ENCODE measurements at regions not wholly inside any gene's neighbourhood (a gene's known extent, or its start where the extent isn't known, plus 50 kb on each side); places are given as distances from the start of the nearest gene placed in this dataset.

DNA sequence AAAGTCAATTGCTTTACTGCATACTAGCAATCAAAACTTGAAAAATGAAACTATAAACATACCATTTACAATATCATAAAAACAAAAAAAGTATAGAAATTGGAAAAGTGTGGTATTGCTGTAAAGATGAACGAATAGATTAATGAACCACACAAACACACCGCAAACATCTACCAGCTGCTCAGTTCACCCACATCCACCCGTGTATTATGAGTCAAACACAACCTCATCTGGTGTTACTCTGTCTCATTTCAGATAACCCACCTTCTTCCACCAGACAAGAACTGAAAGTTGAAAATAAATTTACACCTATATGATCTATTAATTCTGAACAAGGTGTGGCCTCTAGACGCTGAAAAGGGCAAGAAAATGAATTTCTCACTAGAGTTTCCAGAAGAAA lies 53.3 kb downstream of the BLID start:
- Histone ChIP-seq H3K36me3 (ENCODE audit: control insufficient read depth, insufficient read depth, low read length) (peaks cover 7% of the 10 kb centered on the region), H3K4me3 (ENCODE audit: low read depth, low read length) (no peak overlapping the region), H3K27me3 (ENCODE audit: control insufficient read depth, insufficient read depth, low read length) (no peaks in the 10 kb centered on the region)
- ChIA-PET CTCF (interaction anchor here (0.7 kb wide), 1 partner anchor 20 kb away, joined by 3 read pairs; no protein-coding TSS in a partner anchor), POLR2A (no interaction called here)
- no peak for DNase-seq (ENCODE audit: low read depth)
- TF ChIP-seq, protein P1, sequence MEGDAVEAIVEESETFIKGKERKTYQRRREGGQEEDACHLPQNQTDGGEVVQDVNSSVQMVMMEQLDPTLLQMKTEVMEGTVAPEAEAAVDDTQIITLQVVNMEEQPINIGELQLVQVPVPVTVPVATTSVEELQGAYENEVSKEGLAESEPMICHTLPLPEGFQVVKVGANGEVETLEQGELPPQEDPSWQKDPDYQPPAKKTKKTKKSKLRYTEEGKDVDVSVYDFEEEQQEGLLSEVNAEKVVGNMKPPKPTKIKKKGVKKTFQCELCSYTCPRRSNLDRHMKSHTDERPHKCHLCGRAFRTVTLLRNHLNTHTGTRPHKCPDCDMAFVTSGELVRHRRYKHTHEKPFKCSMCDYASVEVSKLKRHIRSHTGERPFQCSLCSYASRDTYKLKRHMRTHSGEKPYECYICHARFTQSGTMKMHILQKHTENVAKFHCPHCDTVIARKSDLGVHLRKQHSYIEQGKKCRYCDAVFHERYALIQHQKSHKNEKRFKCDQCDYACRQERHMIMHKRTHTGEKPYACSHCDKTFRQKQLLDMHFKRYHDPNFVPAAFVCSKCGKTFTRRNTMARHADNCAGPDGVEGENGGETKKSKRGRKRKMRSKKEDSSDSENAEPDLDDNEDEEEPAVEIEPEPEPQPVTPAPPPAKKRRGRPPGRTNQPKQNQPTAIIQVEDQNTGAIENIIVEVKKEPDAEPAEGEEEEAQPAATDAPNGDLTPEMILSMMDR (IDR thresholded peaks at IDR 0.05; ENCODE audit: insufficient read depth, low read depth, low read length), result no peak

DNA sequence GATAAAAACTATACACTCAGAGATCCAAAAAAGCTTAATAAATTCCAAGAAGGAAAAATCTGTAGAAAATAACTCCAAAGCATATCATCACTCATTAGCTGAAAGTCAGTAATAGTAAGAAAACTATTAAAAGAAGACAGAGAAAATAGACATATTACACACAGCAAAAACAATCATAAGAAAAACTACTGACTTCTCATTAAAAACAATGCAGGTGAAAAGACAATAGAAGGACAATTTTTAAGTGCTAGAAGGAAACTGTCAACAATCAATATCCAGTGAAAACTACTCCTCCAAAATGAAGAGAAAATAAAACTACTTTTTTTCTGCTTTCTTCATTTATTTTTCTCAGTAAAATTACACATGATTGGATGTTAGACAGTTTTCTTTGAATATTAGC lies 56.5 kb downstream of the BLID start:
- DNase-seq (ENCODE audit: low read depth), result no peak
- POLR2A ChIA-PET, result no interaction called here
- Histone ChIP-seq H3K4me3 (ENCODE audit: low read depth, low read length) (no peak overlapping the region), H3K27me3 (ENCODE audit: control insufficient read depth, insufficient read depth, low read length) (no peaks in the 10 kb centered on the region), H3K36me3 (ENCODE audit: control insufficient read depth, insufficient read depth, low read length) (peaks cover 3% of the 10 kb centered on the region; the same call in 1 of the 2 replicates)
- CTCF ChIA-PET, result interaction anchor here (1.2 kb wide), 1 partner anchor 516 kb away, joined by 3 read pairs; no protein-coding TSS in a partner anchor
- TF ChIP-seq, protein P1 (IDR thresholded peaks at IDR 0.05; ENCODE audit: insufficient read depth, low read depth, low read length), result no peak

GRCh38 chr11:122050021-122050690 lies 65.9 kb downstream of the BLID start:
- CTCF ChIA-PET, result interaction anchor here (0.6 kb wide), 1 partner anchor 311 kb away, joined by 3 read pairs; no protein-coding TSS in a partner anchor
- Histone ChIP-seq H3K36me3 (ENCODE audit: control insufficient read depth, insufficient read depth, low read length) (peaks cover 5% of the 10 kb centered on the region), H3K4me3 (ENCODE audit: low read depth, low read length) (no peak overlapping the region), H3K27me3 (ENCODE audit: control insufficient read depth, insufficient read depth, low read length) (no peaks in the 10 kb centered on the region)
- TF ChIP-seq, protein P1 (IDR thresholded peaks at IDR 0.05; ENCODE audit: insufficient read depth, low read depth, low read length), result no peak
- DNase-seq (ENCODE audit: low read depth), result no peak
- POLR2A ChIA-PET, result no interaction called here

DNA sequence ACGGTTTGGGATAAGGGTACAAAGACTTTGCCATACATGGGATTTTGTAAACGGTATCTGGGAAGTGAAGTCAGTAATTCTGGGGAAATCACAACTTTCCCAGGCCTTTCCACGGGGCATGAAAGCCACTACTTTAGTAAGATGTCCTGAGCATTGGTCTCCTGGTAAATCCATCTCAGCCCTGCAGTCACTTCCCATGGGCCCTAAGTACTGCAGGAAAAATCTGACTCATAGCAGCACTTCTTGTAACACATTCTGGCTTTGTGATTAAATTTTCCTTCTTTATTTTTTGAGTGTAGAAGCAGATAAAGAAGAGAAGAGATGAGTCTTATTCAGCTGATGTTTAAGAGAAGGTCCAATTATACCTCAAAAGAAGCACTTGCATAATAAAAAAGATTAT lies 67.6 kb downstream of the BLID start:
- Histone ChIP-seq H3K27me3 (ENCODE audit: control insufficient read depth, insufficient read depth, low read length) (no peaks in the 10 kb centered on the region), H3K36me3 (ENCODE audit: control insufficient read depth, insufficient read depth, low read length) (peaks cover 5% of the 10 kb centered on the region), H3K4me3 (ENCODE audit: low read depth, low read length) (no peak overlapping the region)
- DNase-seq (ENCODE audit: low read depth), result no peak
- CTCF ChIA-PET, result no interaction called here
- POLR2A ChIA-PET, result no interaction called here
- TF ChIP-seq, protein P1 (IDR thresholded peaks at IDR 0.05; ENCODE audit: insufficient read depth, low read depth, low read length), result no peak

- no peak for DNase-seq (ENCODE audit: low read depth)
- TF ChIP-seq, protein P1 (IDR thresholded peaks at IDR 0.05; ENCODE audit: insufficient read depth, low read depth, low read length), result no peak
- ChIA-PET POLR2A (no interaction called here), CTCF (interaction anchor here (1.1 kb wide), 1 partner anchor 11 kb away, joined by 3 read pairs; no protein-coding TSS in a partner anchor)
- peaks cover 5% of the 10 kb centered on the region for H3K36me3 ChIP-seq (ENCODE audit: control insufficient read depth, insufficient read depth, low read length)
- H3K27me3 ChIP-seq (ENCODE audit: control insufficient read depth, insufficient read depth, low read length), result no peaks in the 10 kb centered on the region
- no peak overlapping the region for H3K4me3 ChIP-seq (ENCODE audit: low read depth, low read length)
Measured at GRCh38 chr11:122046846-122047245, 69.2 kb downstream of the BLID start.
